H9 (cell line): ENCODE measurements at regions not wholly inside any gene's neighbourhood (a gene's known extent, or its start where the extent isn't known, plus 50 kb on each side); places are given as distances from the start of the nearest gene placed in this dataset.

Experiments used
- DNase-seq: peaks from one replicate; pipeline ENCODE4 v3.0.0-alpha.2; 2017
- H2AFZ ChIP-seq: one replicate; pipeline ENCODE4 v1.6.1; 2013; ENCODE audit warnings: mild to moderate bottlenecking, low read length, control low read depth, moderate library complexity
- H2AK5ac ChIP-seq: 2 replicates; pipeline ENCODE4 v1.6.1; 2013; ENCODE audit warnings: low read length, control low read depth, mixed read lengths; ENCODE audit not compliant: insufficient read length
- H2BK120ac ChIP-seq: one replicate; pipeline ENCODE4 v1.6.1; 2013; ENCODE audit warnings: low read depth, mild to moderate bottlenecking, low read length, control low read depth, inconsistent platforms; ENCODE audit not compliant: poor library complexity, severe bottlenecking
- H2BK12ac ChIP-seq: 2 replicates; pipeline ENCODE4 v1.6.1; 2013; ENCODE audit warnings: low read length, control low read depth, mixed read lengths, low read depth; ENCODE audit not compliant: insufficient read length
- H2BK15ac ChIP-seq: 2 replicates; pipeline ENCODE4 v1.6.1; 2013; ENCODE audit warnings: low read depth, low read length, control low read depth
- H2BK20ac ChIP-seq: one replicate; pipeline ENCODE4 v1.6.1; 2013; ENCODE audit warnings: low read depth, mild to moderate bottlenecking, low read length, control low read depth, inconsistent platforms; ENCODE audit not compliant: poor library complexity, severe bottlenecking
- H2BK5ac ChIP-seq: 2 replicates; pipeline ENCODE4 v1.6.1; 2013; ENCODE audit warnings: low read length, control low read depth, mixed read lengths; ENCODE audit not compliant: insufficient read length
- H3K14ac ChIP-seq: 2 replicates; pipeline ENCODE4 v1.6.1; 2013; ENCODE audit warnings: low read length, control low read depth; ENCODE audit not compliant: insufficient read depth
- H3K18ac ChIP-seq: 2 replicates; pipeline ENCODE4 v1.6.1; 2013; ENCODE audit warnings: low read depth, mild to moderate bottlenecking, mixed read lengths, low read length, control low read depth; ENCODE audit not compliant: insufficient read length
- H3K23ac ChIP-seq: 2 replicates; pipeline ENCODE4 v1.6.1; 2013; ENCODE audit warnings: low read length, control low read depth, mixed read lengths, low read depth; ENCODE audit not compliant: insufficient read length
- H3K23me2 ChIP-seq: 2 replicates; pipeline ENCODE4 v1.6.1; 2013; ENCODE audit warnings: low read depth, mild to moderate bottlenecking, mixed read lengths, low read length, control low read depth; ENCODE audit not compliant: insufficient read length, poor library complexity, severe bottlenecking
- H3K27ac ChIP-seq: 2 replicates; pipeline ENCODE4 v1.5.1; 2013; ENCODE audit warnings: low read length, control low read depth, mixed read lengths, low read depth; ENCODE audit not compliant: insufficient read length
- H3K27me3 ChIP-seq: 2 replicates; pipeline ENCODE4 v1.6.1; 2013; ENCODE audit warnings: low read length, control low read depth, inconsistent platforms; ENCODE audit not compliant: insufficient read depth
- H3K4ac ChIP-seq: 2 replicates; pipeline ENCODE4 v1.6.1; 2013; ENCODE audit warnings: low read depth, mild to moderate bottlenecking, control low read depth, inconsistent platforms, low read length, moderate library complexity
- H3K4me1 ChIP-seq: 2 replicates; pipeline ENCODE4 v1.6.1; 2013; ENCODE audit warnings: low read length, control low read depth, inconsistent platforms; ENCODE audit not compliant: insufficient read depth
- H3K4me2 ChIP-seq: 2 replicates; pipeline ENCODE4 v1.6.1; 2013; ENCODE audit warnings: low read length, control low read depth, mixed read lengths; ENCODE audit not compliant: insufficient read length, insufficient read depth
- H3K56ac ChIP-seq: 2 replicates; pipeline ENCODE4 v1.6.1; 2013; ENCODE audit warnings: low read depth, mild to moderate bottlenecking, mixed read lengths, low read length, control low read depth; ENCODE audit not compliant: insufficient read length
- H3K79me1 ChIP-seq: 2 replicates; pipeline ENCODE4 v1.6.1; 2013; ENCODE audit warnings: low read depth, mild to moderate bottlenecking, moderate library complexity, low read length, control low read depth, inconsistent platforms; ENCODE audit not compliant: insufficient read depth, poor library complexity, severe bottlenecking
- H3K79me2 ChIP-seq: 2 replicates; pipeline ENCODE4 v1.6.1; 2013; ENCODE audit warnings: low read length, control low read depth, inconsistent platforms; ENCODE audit not compliant: insufficient read depth
- H3K9ac ChIP-seq: 2 replicates; pipeline ENCODE4 v1.6.1; 2013; ENCODE audit warnings: low read length, control low read depth, mixed read lengths; ENCODE audit not compliant: insufficient read length; ENCODE audit errors: extremely low read depth
- H3K9me3 ChIP-seq: one replicate; pipeline ENCODE4 v1.6.1; 2013; ENCODE audit warnings: low read depth, low read length, inconsistent platforms; ENCODE audit not compliant: control insufficient read depth
- H3T11ph ChIP-seq: one replicate; pipeline ENCODE4 v1.6.1; 2013; ENCODE audit warnings: mild to moderate bottlenecking, low read length, control low read depth, inconsistent platforms
- H4K20me1 ChIP-seq: one replicate; pipeline ENCODE4 v1.6.1; 2013; ENCODE audit not compliant: control insufficient read depth, insufficient read length, insufficient read depth
- H4K5ac ChIP-seq: 2 replicates; pipeline ENCODE4 v1.6.1; 2013; ENCODE audit warnings: low read depth, mild to moderate bottlenecking, mixed read lengths, low read length, control low read depth; ENCODE audit not compliant: insufficient read length
- H4K8ac ChIP-seq: replicated peaks from 2 replicates; pipeline ENCODE4 v1.6.1; 2013; ENCODE audit warnings: low read length, control low read depth, mixed read lengths, low read depth; ENCODE audit not compliant: insufficient read length
- H4K91ac ChIP-seq: 2 replicates; pipeline ENCODE4 v1.6.1; 2013; ENCODE audit warnings: low read depth, mild to moderate bottlenecking, moderate library complexity, mixed read lengths, low read length, control low read depth; ENCODE audit not compliant: insufficient read length
- H3K27ac Mint-ChIP-seq, 3 experiments: 2 replicates in 2 of 3; 3 replicates in 1 of 3; pipeline ENCODE4 v1.8.0; 2020 to 2021; ENCODE audit warnings: mixed read lengths in 3 of 3, mild to moderate bottlenecking in 1 of 3, moderate library complexity in 1 of 3
- H3K27me3 Mint-ChIP-seq: 2 replicates; pipeline ENCODE4 v1.8.0; 2021; ENCODE audit warnings: low read depth, mild to moderate bottlenecking, moderate library complexity, mixed read lengths
- H3K36me3 Mint-ChIP-seq, 3 experiments: 2 replicates in 2 of 3; 3 replicates in 1 of 3; pipeline ENCODE4 v1.8.0; 2020 to 2021; ENCODE audit warnings: low read depth in 3 of 3, mixed read lengths in 3 of 3; ENCODE audit not compliant: insufficient read depth in 1 of 3
- H3K4me1 Mint-ChIP-seq, 2 experiments: 2 replicates each; pipeline ENCODE4 v1.8.0; 2020; ENCODE audit warnings: mixed read lengths in 2 of 2
- H3K4me3 Mint-ChIP-seq, 2 experiments: 2 replicates in 1 of 2; 3 replicates in 1 of 2; pipeline ENCODE4 v1.8.0; 2020 to 2021; ENCODE audit warnings: mild to moderate bottlenecking in 2 of 2, mixed read lengths in 2 of 2, moderate library complexity in 1 of 2
- H3K9me3 Mint-ChIP-seq, 2 experiments: 2 replicates in 1 of 2; 3 replicates in 1 of 2; pipeline ENCODE4 v1.8.0; 2020; ENCODE audit warnings: mild to moderate bottlenecking in 2 of 2, mixed read lengths in 2 of 2, moderate library complexity in 1 of 2
- WGBS: extraction: QIAGEN DNeasy Blood & Tissue Kit; methylation state at CpG from one replicate; pipeline ENCODE4 v1.1.7; 2013; ENCODE audit warnings: missing lambda C conversion rate, low lambda C conversion rate, mixed read lengths; ENCODE audit not compliant: insufficient read length; ENCODE audit errors: extremely low coverage; 5-methylcytosine and 5-hydroxymethylcytosine counted together
- TF ChIP-seq, protein P1 (sequence below): fragments of 200-600 bp; sonication (generic); conservative IDR thresholded peaks from 3 replicates; pipeline ENCODE4 v1.8.0; 2021; ENCODE audit warnings: antibody characterized with exemption, mild to moderate bottlenecking

DNA sequence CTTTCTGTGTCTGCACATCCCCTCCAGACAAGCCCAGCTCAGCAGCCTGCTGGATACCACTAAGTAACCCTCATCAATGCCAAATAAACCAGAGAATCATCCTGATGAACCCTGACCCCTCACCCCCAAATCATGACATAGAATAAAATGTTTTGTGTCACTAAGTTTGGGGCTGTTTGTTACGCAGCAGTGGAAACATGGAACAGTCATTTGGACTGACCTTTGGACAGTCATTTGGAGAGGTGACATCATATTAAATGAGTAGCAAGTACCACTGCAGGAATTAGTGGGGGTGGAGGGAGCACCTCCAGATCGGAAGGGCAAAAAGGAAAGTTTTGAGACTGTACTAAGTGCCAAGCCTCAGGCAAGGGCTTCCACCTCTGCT, 55.6 kb upstream of the MSX1 start:
- TF ChIP-seq, protein P1, sequence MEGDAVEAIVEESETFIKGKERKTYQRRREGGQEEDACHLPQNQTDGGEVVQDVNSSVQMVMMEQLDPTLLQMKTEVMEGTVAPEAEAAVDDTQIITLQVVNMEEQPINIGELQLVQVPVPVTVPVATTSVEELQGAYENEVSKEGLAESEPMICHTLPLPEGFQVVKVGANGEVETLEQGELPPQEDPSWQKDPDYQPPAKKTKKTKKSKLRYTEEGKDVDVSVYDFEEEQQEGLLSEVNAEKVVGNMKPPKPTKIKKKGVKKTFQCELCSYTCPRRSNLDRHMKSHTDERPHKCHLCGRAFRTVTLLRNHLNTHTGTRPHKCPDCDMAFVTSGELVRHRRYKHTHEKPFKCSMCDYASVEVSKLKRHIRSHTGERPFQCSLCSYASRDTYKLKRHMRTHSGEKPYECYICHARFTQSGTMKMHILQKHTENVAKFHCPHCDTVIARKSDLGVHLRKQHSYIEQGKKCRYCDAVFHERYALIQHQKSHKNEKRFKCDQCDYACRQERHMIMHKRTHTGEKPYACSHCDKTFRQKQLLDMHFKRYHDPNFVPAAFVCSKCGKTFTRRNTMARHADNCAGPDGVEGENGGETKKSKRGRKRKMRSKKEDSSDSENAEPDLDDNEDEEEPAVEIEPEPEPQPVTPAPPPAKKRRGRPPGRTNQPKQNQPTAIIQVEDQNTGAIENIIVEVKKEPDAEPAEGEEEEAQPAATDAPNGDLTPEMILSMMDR = no peak
- no peak overlapping the region for H2BK15ac ChIP-seq
- H3K23me2 ChIP-seq = no peaks in the 10 kb centered on the region
- H4K5ac ChIP-seq = no peak overlapping the region
- H2AK5ac ChIP-seq = no peak overlapping the region
- no peak overlapping the region for H3K9ac ChIP-seq
- no peak overlapping the region for H3K14ac ChIP-seq
- H3K18ac ChIP-seq = no peak overlapping the region
- H3T11ph ChIP-seq = no peak overlapping the region
- Mint-ChIP-seq H3K4me3 (no peak overlapping the region), H3K36me3 (peaks cover 0 to 4% (median 0%) of the 10 kb centered on the region in 3 experiments; a peak in 2 of 7 replicates), H3K9me3 (no peaks in the 10 kb centered on the region; a peak in 1 of 5 replicates), H3K4me1 (no peaks in the 10 kb centered on the region; a peak in 1 of 4 replicates), H3K27ac (no peak overlapping the region), H3K27me3 (peaks cover 79% of the 10 kb centered on the region)
- no peak overlapping the region for H2BK12ac ChIP-seq
- no peak overlapping the region for H3K56ac ChIP-seq
- no peaks in the 10 kb centered on the region for H3K4me1 ChIP-seq
- no peaks in the 10 kb centered on the region for H3K9me3 ChIP-seq
- H3K27me3 ChIP-seq = no peaks in the 10 kb centered on the region
- H2BK5ac ChIP-seq = no peak overlapping the region
- no peak overlapping the region for H3K4me2 ChIP-seq
- H2AFZ ChIP-seq = no peak overlapping the region
- H3K79me1 ChIP-seq = no peaks in the 10 kb centered on the region
- no peak overlapping the region for H4K8ac ChIP-seq
- WGBS = no CpG with 5 or more reads among the region's 2 CpGs
- H3K27ac ChIP-seq = no peak overlapping the region
- no peaks in the 10 kb centered on the region for H4K20me1 ChIP-seq
- H3K4ac ChIP-seq = no peak overlapping the region
- H2BK20ac ChIP-seq = no peak overlapping the region
- DNase-seq = no peak
- H3K79me2 ChIP-seq = no peaks in the 10 kb centered on the region
- no peak overlapping the region for H3K23ac ChIP-seq
- H4K91ac ChIP-seq = no peak overlapping the region
- no peak overlapping the region for H2BK120ac ChIP-seq
